ENCODE measurements at regions not wholly inside any gene's neighbourhood (a gene's known extent, or its start where the extent isn't known, plus 50 kb on each side); places are given as distances from the start of the nearest gene placed in this dataset.

GRCh38 chr6:105624021-105624420 is 221.1 kb upstream of the PREP start:
- DNase-seq, result no peak
- TF ChIP-seq CTCF (IDR thresholded peaks at IDR 0.05; ENCODE audit: low read depth, low read length), result no peak

GRCh38 chr6:105622226-105622625 is 219.3 kb upstream of the PREP start:
- no peaks in the 10 kb centered on the region for H3K36me3 ChIP-seq
- TF ChIP-seq CTCF (IDR thresholded peaks at IDR 0.05; ENCODE audit: low read depth, low read length), result no peak
- H3K4me3 ChIP-seq (ENCODE audit: low read depth, low read length), result no peak overlapping the region
- H3K9me3 ChIP-seq, result no peaks in the 10 kb centered on the region
- no peak for DNase-seq
- H3K27me3 ChIP-seq, result peaks cover 20% of the 10 kb centered on the region
- no peaks in the 10 kb centered on the region for H3K4me1 ChIP-seq

More at GRCh38 chr6:105624021-105624420, 221.1 kb upstream of the PREP start:
- Histone ChIP-seq H3K9me3 (no peaks in the 10 kb centered on the region), H3K27me3 (peaks cover 20% of the 10 kb centered on the region), H3K4me1 (no peaks in the 10 kb centered on the region), H3K36me3 (no peaks in the 10 kb centered on the region), H3K4me3 (ENCODE audit: low read depth, low read length) (no peak overlapping the region)

GRCh38 chr6:105621564-105622175 is 218.8 kb upstream of the PREP start:
- H3K4me3 ChIP-seq (ENCODE audit: low read depth, low read length), result no peak overlapping the region
- H3K4me1 ChIP-seq, result no peaks in the 10 kb centered on the region
- no peak for TF ChIP-seq CTCF (IDR thresholded peaks at IDR 0.05; ENCODE audit: low read depth, low read length)
- no peak for DNase-seq
- no peaks in the 10 kb centered on the region for H3K9me3 ChIP-seq
- peaks cover 20% of the 10 kb centered on the region for H3K27me3 ChIP-seq
- no peaks in the 10 kb centered on the region for H3K36me3 ChIP-seq

GRCh38 chr6:105620878-105621277 is 218.0 kb upstream of the PREP start:
- H3K4me3 ChIP-seq (ENCODE audit: low read depth, low read length), result no peak overlapping the region
- no peaks in the 10 kb centered on the region for H3K9me3 ChIP-seq
- TF ChIP-seq CTCF (IDR thresholded peaks at IDR 0.05; ENCODE audit: low read depth, low read length), result no peak
- no peaks in the 10 kb centered on the region for H3K36me3 ChIP-seq
- DNase-seq, result no peak
- H3K27me3 ChIP-seq, result peaks cover 20% of the 10 kb centered on the region
- no peaks in the 10 kb centered on the region for H3K4me1 ChIP-seq

GRCh38 chr6:105619971-105620741 is 217.3 kb upstream of the PREP start:
- Histone ChIP-seq H3K27me3 (peaks cover 20% of the 10 kb centered on the region), H3K36me3 (no peaks in the 10 kb centered on the region), H3K9me3 (no peaks in the 10 kb centered on the region), H3K4me3 (ENCODE audit: low read depth, low read length) (no peak overlapping the region), H3K4me1 (no peaks in the 10 kb centered on the region)
- no peak for TF ChIP-seq CTCF (IDR thresholded peaks at IDR 0.05; ENCODE audit: low read depth, low read length)
- no peak for DNase-seq

- no peak for TF ChIP-seq CTCF (IDR thresholded peaks at IDR 0.05; ENCODE audit: low read depth, low read length)
- Histone ChIP-seq H3K27me3 (peaks cover 12% of the 10 kb centered on the region), H3K4me3 (ENCODE audit: low read depth, low read length) (no peak overlapping the region), H3K9me3 (no peaks in the 10 kb centered on the region), H3K36me3 (no peaks in the 10 kb centered on the region), H3K4me1 (no peaks in the 10 kb centered on the region)
- DNase-seq, result no peak
These were observed 215.4 kb upstream of the PREP start for GRCh38 chr6:105618247-105618646.
